ENCODE measurements at regions not wholly inside any gene's neighbourhood (a gene's known extent, or its start where the extent isn't known, plus 50 kb on each side); places are given as distances from the start of the nearest gene placed in this dataset.

GRCh38 chr4:149008415-149009025 is 566.3 kb upstream of the NR3C2 start (continued):
- TF ChIP-seq, protein P1, sequence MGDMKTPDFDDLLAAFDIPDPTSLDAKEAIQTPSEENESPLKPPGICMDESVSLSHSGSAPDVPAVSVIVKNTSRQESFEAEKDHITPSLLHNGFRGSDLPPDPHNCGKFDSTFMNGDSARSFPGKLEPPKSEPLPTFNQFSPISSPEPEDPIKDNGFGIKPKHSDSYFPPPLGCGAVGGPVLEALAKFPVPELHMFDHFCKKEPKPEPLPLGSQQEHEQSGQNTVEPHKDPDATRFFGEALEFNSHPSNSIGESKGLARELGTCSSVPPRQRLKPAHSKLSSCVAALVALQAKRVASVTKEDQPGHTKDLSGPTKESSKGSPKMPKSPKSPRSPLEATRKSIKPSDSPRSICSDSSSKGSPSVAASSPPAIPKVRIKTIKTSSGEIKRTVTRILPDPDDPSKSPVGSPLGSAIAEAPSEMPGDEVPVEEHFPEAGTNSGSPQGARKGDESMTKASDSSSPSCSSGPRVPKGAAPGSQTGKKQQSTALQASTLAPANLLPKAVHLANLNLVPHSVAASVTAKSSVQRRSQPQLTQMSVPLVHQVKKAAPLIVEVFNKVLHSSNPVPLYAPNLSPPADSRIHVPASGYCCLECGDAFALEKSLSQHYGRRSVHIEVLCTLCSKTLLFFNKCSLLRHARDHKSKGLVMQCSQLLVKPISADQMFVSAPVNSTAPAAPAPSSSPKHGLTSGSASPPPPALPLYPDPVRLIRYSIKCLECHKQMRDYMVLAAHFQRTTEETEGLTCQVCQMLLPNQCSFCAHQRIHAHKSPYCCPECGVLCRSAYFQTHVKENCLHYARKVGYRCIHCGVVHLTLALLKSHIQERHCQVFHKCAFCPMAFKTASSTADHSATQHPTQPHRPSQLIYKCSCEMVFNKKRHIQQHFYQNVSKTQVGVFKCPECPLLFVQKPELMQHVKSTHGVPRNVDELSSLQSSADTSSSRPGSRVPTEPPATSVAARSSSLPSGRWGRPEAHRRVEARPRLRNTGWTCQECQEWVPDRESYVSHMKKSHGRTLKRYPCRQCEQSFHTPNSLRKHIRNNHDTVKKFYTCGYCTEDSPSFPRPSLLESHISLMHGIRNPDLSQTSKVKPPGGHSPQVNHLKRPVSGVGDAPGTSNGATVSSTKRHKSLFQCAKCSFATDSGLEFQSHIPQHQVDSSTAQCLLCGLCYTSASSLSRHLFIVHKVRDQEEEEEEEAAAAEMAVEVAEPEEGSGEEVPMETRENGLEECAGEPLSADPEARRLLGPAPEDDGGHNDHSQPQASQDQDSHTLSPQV (IDR thresholded peaks at IDR 0.05) = no peak
- no peak for TF ChIP-seq ATF7 (IDR thresholded peaks at IDR 0.05; ENCODE audit: low read depth)
- TF ChIP-seq ESRRA (IDR thresholded peaks at IDR 0.05; ENCODE audit: low read length) = no peak
- TF ChIP-seq, protein P2, sequence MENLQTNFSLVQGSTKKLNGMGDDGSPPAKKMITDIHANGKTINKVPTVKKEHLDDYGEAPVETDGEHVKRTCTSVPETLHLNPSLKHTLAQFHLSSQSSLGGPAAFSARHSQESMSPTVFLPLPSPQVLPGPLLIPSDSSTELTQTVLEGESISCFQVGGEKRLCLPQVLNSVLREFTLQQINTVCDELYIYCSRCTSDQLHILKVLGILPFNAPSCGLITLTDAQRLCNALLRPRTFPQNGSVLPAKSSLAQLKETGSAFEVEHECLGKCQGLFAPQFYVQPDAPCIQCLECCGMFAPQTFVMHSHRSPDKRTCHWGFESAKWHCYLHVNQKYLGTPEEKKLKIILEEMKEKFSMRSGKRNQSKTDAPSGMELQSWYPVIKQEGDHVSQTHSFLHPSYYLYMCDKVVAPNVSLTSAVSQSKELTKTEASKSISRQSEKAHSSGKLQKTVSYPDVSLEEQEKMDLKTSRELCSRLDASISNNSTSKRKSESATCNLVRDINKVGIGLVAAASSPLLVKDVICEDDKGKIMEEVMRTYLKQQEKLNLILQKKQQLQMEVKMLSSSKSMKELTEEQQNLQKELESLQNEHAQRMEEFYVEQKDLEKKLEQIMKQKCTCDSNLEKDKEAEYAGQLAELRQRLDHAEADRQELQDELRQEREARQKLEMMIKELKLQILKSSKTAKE (IDR thresholded peaks at IDR 0.05; ENCODE audit: low read depth, poor library complexity, severe bottlenecking) = no peak
- TF ChIP-seq ZNF24 (IDR thresholded peaks at IDR 0.05) = no peak
- TF ChIP-seq CREB1 (IDR thresholded peaks at IDR 0.05; ENCODE audit: low read depth) = no peak

- RAD21 ChIA-PET (ENCODE audit: unreplicated experiment) = no interaction called here
- no peak overlapping the region for H3K9ac ChIP-seq (ENCODE audit: control insufficient read depth, insufficient read depth, low read length)
- 0% methylated on average over 3 of the region's 3 CpGs for WGBS (ENCODE audit: insufficient coverage, insufficient replicate concordance, low lambda C conversion rate, missing lambda C conversion rate)
- no peak for TF ChIP-seq ZNF687 (IDR thresholded peaks at IDR 0.05)
- no peak for TF ChIP-seq POU2F2 (IDR thresholded peaks at IDR 0.05; ENCODE audit: borderline replicate concordance, low read depth, low read length)
- no peak for TF ChIP-seq ZZZ3 (IDR thresholded peaks at IDR 0.05; ENCODE audit: control insufficient read depth, insufficient read length, low read depth)
- no peak for TF ChIP-seq MEF2B (IDR thresholded peaks at IDR 0.05; ENCODE audit: partially characterized antibody, poor library complexity, severe bottlenecking)
- no peak for TF ChIP-seq MYB (IDR thresholded peaks at IDR 0.05; ENCODE audit: borderline replicate concordance, low read depth, low read length)
Measured at GRCh38 chr4:149005191-149005590, 563.0 kb upstream of the NR3C2 start.

More at GRCh38 chr4:149005191-149005590, 563.0 kb upstream of the NR3C2 start:
- Histone ChIP-seq H3K79me2 (ENCODE audit: control insufficient read depth, insufficient read depth, low read length) (no peaks in the 10 kb centered on the region), H3K27me3 (replicated peaks in 1 of 2; ENCODE audit: control insufficient read depth in 2 of 2, insufficient read depth in 2 of 2, low read length in 1 of 2) (no peaks in the 10 kb centered on the region), H3K4me3 (no peak overlapping the region), H4K20me1 (ENCODE audit: control insufficient read depth, insufficient read depth) (no peaks in the 10 kb centered on the region), H2AFZ (ENCODE audit: control insufficient read depth, low read depth, low read length) (no peak overlapping the region), H3K36me3 (ENCODE audit: control insufficient read depth in 2 of 2, insufficient read depth in 2 of 2, low read length in 1 of 2) (no peaks in the 10 kb centered on the region), H3K4me2 (ENCODE audit: control insufficient read depth, insufficient read depth) (no peak overlapping the region), H3K27ac (ENCODE audit: control insufficient read depth, insufficient read depth) (no peak overlapping the region), H3K9me3 (replicated peaks; ENCODE audit: control insufficient read depth, insufficient read depth, low read length) (no peaks in the 10 kb centered on the region), H3K4me1 (ENCODE audit: control insufficient read depth, insufficient read depth, low read length) (no peaks in the 10 kb centered on the region)
- FAIRE-seq (no peak), DNase-seq (ENCODE audit: low read depth, low spot score) (no peak), ATAC-seq (no peak)
- CTCF ChIA-PET = no interaction called here
- POLR2A ChIA-PET = no interaction called here
- SMC1A ChIA-PET (ENCODE audit: uncharacterized antibody, unreplicated experiment) = interaction anchor here (1.1 kb wide), 1 partner anchor 22 kb away, joined by 3 read pairs; no protein-coding TSS in a partner anchor
- intact Hi-C loops (cut with micrococcal nuclease; ENCODE audit: unreplicated experiment) (no loop called here), in situ Hi-C loops (cut with MboI) (no loop called here)
- no TSS peak for BruUV-seq (replicated peaks)

Data from GM12878 (cell line).